PC-3 (cell line): ENCODE measurements at regions not wholly inside any gene's neighbourhood (a gene's known extent, or its start where the extent isn't known, plus 50 kb on each side); places are given as distances from the start of the nearest gene placed in this dataset.

Experiments
- CTCF ChIP-seq: fragments of 300-600 bp; sonication (generic); conservative IDR thresholded peaks from 2 replicates; pipeline ENCODE4 v1.5.1; 2017; ENCODE audit warnings: antibody characterized with exemption, low read depth, mild to moderate bottlenecking, low read length
- EZH2 ChIP-seq: fragments of 300-600 bp; sonication (generic); IDR thresholded peaks from one replicate; pipeline ENCODE4 v1.6.1; 2017; ENCODE audit warnings: antibody characterized with exemption, mild to moderate bottlenecking, low read length; ENCODE audit not compliant: unreplicated experiment

GRCh38 chr10:111709603-111710002 is 474.0 kb downstream of the GPAM start:
- TF ChIP-seq CTCF = no peak
- no peak for TF ChIP-seq EZH2
